ENCODE measurements at regions not wholly inside any gene's neighbourhood (a gene's known extent, or its start where the extent isn't known, plus 50 kb on each side); places are given as distances from the start of the nearest gene placed in this dataset.
A peak's percentile ranks its signal among the peaks of the same experiment; 100 is the strongest.

DNA sequence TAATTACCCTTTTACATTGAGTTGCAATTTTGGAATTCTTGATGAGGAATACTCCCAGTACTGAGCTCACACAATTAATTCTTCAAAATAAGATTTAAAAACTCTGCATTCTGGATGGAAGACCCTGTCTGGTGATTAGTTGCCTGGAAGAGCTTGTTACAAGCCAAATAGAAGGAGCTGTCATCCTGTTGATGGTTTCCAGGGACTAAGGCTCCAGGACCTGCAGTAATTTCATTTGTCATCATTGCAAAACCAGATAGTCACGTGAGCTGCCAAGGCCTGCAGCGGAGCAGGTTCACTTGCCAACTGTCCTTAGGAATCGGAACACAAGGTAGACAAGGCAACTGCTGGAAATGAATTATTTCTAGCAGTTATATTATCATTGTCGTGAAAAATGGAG, 597.7 kb downstream of the CCDC171 start:
- ATAC-seq: no peak
- DNase-seq: no peak
- intact Hi-C loops (cut with DNase I): no loop called here

DNA sequence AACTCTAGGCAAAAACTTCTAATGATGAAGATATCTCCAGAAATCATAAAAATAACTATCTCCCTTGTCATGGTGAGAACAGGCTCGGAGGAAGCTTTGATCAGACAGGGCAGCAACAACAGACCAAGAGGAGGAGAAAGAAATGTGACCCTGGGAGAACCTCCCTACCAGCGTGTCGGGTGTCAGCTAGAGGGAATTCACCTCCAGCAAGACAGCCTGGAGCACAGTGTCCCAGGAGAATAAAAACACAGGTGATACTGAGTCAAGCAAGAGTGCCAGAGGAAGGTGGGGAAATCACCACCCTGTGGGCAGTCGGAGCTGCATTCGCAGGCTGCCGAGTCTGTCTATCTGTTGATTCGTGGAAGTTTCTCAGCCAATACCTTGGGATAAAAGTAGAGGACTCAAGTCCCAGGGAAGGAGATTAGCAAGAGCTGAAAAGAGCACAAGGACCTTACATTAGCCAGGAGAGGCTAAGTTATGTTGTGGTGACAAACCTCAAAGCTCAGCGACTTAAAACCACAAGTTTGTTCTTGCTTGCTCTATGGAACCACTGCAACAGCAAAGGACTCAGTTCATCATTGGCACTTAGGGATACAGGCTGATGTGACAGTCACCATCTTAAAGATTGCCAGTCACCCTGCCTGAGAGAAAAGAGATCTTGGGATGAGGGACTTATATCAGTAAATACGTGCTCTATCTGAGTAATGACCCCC, 598.3 kb downstream of the CCDC171 start:
- intact Hi-C loops (cut with DNase I): no loop called here
- DNase-seq (no peak), ATAC-seq (no peak)

DNA sequence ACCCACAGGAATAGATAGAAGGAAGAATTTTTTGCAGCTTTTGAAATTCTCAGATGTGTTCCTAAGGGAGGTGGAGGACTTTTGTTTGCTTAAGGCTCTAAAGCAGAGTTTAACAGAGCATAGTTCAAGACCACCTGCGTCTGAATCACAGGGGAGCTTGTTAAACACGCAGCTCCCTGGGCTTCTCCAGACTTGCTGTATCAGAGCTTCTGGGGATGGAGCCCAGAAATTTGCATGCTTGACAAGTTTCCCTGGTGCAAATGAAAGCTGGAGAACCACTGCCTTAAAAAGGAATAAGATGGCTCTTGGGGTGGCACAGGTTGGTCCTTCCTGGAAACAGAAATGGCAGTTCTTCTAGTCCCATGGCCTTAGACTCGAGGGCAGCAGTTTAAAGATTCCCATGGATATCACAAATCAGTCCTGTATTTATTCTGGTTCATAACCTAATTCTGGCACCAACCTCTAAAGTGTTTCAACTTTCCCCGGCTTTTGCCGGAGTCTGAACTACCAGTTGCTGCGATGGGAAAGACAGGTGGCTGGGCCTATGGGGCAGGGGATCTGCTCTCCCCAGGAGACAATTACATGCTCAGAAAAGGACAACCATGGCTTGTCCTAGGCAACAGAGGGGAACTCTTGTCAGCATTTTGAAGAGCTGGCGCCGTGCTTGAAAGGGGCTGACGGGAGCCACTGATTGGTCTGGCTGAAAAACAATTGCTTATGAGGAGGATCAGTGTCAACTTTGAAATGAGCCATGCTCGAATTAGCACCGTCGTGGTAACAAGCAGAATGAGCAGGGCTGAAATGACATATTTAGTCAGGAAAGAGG, 599.6 kb downstream of the CCDC171 start:
- intact Hi-C loops (cut with DNase I): no loop called here
- ATAC-seq: no peak
- no peak for DNase-seq

DNA sequence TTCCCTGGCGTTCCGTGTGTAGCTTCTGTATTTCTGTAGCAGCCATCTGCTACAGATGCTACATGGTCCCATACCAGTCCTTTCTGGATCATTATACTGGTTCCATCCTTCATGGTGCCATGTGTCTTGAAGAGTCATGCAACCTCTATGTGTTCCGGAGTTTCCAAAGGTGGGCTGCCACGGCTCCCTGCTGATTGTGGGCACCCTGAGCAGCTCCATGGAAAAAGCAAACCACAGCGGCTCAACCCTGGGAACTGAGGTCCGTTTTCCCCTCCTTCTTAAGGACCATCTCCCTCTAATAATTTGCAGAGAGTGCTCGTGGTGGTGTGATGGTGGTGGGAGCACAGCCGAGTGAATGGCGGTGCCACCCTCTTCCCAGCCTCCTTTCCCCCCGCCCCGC, 600.4 kb downstream of the CCDC171 start:
- DNase-seq: no peak
- intact Hi-C loops (cut with DNase I): no loop called here
- ATAC-seq: no peak

DNA sequence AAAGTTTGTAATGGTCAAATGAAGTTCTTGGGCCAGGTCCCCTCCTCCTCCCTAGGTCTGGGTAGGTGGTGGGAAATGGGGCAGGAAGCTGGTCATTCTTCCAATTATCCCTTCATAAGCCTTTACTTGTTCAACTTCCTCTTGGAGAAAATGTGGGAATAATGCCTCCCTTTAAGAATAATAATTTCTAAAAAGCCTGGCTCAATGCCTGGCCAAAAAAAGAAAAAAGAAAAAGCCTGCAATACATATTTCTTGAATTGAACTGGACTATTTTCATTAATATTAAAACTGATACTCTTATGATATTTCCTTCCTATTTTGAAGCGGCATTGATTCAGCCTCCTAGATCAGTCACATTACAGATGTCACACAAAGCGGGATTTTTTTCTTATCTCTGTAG, 600.9 kb downstream of the CCDC171 start:
- no peak for ATAC-seq
- intact Hi-C loops (cut with DNase I): no loop called here

DNA sequence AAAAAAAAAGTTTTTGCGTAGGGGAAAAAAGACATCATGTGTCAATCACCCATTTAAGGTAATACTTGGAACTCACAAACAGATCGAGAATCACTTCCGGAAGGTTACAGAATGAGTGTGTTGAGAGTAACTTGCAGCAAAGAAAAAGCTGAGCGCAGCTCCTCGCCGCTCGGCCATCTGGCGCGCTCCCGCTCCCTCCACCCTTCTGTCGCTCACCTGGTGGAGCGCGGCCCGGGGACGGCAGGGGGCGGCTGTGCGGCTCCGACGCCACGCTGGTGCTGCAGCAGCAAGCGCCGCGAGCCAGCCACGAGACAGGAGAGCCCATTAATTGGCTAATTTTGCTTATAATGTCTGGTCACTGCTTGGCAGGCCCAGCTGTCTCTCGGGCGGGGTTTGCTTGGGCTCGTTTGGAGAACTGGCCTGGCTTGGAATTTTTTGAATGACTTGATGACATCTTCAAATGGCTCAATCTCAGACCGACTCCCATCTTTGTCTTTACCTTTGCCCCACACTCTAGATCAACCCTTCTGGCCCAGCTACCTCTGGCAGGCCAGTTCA, 601.8 kb downstream of the CCDC171 start:
- peak; percentile 47 to 69 for ATAC-seq
- intact Hi-C loops (cut with DNase I): no loop called here
- peak; percentile 45 for DNase-seq

More for the DNA sequence above, 600.9 kb downstream of the CCDC171 start:
- DNase-seq: no peak

DNA sequence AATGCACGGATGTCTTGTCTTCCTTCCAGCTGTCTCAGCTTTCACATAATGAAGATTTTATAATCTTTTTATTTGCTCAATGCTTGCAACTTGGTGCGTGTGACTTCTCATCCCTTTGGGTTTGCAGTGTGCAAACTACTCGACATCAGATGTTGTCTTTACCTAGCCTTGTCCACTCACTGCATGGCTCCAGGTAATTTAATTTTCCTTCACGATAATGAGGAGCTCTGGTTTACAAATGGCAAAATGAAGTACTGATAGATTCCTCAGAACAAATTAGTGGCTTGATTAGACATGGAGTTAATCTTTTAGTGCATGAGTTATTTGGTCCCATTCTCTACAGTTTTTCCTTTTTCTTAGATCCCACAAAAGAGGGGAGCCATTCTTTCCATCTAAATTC, 603.0 kb downstream of the CCDC171 start:
- ATAC-seq: no peak

DNA sequence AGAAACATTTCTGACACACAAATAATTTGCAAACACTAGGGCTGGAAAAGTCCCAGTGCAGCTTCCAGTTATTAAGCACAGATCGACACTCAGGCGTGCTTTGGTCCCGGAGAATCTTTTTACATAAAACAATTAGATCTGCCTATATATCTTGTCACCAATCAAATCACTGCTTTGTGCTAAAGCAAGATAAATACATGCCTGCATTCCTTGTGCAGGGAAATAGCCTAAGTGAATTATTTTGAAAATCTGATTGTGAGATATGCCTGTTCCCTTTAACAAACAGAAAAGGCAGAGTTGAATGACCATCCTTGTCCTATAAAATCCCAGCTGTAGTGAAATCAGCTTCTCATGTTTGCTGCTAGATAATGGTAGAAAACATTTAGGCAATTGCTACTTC, 604.4 kb downstream of the CCDC171 start:
- DNase-seq (no peak), ATAC-seq (no peak)
- intact Hi-C loops (cut with DNase I): no loop called here

More for the DNA sequence above, 603.0 kb downstream of the CCDC171 start:
- intact Hi-C loops (cut with DNase I): no loop called here
- DNase-seq: no peak

DNA sequence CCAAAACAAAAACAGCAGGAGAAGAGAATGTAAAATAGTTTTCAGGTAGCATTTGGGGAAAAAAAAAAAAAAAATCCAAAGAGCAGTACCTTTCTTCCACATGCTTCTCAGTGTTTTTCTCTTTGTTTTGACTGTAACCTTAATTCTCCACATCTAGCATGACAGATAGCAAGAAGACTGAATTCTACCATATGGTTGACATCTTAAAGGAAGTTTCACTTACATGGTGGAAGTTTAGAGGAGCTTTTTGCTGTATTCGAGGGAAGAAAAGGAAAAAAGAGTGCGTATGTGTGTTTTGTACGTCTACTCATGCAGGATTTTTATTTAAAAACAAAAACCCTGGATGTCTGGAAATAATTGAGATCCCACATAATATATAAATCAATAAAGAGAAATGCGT, 604.8 kb downstream of the CCDC171 start:
- DNase-seq (no peak), ATAC-seq (no peak)
- intact Hi-C loops (cut with DNase I): no loop called here

DNA sequence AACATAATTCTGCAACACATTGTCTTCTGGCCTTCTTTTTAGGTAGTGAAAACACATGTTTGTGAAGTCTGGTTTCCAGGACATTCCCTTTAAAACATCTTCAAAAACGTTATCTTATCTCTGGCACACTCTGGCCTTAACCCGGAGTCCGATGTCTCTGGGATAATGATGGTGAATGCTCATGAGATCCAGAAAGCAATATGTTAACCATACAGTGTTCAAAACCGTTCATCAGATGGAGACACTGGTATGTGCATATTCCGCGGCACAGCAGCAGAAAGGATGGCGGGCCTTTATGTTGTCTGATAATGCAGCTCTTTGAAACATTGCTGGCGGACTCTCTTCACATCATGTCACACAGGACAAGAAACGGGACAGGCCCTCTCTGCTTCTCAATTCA, 605.2 kb downstream of the CCDC171 start:
- DNase-seq: no peak
- no peak for ATAC-seq
- intact Hi-C loops (cut with DNase I): no loop called here

DNA sequence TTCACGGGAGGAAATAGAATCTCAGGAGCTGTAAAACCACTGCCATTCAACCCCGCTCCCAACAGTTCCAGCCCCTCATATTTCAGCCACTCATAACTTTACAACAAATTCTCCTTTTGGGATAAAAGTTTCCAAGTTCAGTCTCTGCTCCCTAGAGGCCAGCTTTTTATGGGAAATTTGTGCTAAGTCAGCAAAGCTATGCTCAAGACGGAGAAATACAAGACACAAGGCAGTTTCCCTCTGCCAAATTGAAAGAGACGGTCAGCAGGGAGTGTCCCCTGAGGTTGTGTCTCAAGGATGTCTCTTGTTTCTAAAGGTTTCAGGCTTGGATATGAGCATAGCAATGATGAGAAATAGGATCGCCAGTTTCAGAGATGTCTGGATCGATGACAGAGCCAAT, 608.6 kb downstream of the CCDC171 start:
- no peak for ATAC-seq
- DNase-seq: no peak
- intact Hi-C loops (cut with DNase I): no loop called here

DNA sequence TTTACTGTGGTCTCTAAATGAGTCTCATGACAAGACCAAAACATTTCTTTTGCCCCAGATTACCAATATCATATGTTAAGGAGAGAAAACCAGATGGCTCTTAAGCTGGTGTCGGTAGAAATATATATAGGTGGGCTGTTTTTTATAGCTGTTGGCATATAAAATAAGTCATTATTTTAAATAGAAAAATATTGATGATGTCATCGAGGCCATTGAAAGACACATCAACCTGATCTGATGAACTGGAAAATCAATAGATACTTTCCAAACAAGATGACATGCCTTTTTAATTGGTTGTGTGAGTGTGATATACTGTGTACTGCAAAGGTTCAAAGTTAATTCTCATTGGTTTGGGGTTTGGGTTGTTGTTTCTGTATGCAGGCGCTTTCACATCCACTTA, 617.3 kb downstream of the CCDC171 start:
- ATAC-seq (no peak), DNase-seq (no peak)
- intact Hi-C loops (cut with DNase I): no loop called here

DNA sequence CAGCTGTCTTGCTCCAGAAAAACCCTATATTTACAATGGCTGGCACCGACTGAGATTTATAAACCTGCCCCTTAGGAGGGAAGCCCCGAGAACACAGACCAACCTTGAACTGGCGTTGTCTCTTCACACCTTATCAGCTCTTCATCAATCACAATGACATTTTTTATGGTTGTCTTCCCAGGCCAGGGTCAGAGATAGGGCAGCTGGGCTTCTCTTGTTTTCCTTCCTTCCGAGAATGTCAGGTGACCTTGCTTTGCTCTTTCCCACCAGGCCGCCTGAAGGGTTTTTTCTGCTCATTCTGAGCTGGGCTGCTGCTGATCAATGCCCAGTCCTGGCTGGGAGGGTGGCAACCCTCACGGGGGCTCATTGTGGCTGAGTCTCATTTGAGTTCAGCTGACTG, 619.1 kb downstream of the CCDC171 start:
- no peak for DNase-seq
- ATAC-seq: no peak
- intact Hi-C loops (cut with DNase I): no loop called here

DNA sequence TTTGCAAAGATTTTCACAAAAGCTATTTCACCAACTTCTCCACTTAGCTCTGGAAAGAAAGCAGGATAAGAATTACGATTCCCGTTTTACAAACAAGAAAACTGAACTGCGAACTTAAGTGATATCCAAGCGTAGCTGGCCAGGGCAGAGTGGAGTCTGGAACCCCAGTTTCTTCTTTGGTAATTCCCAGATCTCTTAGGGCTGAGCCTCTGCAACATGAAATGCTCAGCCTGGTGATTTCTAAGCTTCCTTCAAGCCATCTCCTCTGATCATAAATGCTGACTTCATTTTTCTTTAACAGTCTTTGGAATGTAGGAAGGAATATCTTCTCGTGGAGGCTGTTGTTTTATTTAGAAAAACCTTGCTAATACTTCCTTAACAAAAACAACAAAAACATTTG, 620.0 kb downstream of the CCDC171 start:
- ATAC-seq: no peak
- intact Hi-C loops (cut with DNase I): no loop called here
- no peak for DNase-seq

DNA sequence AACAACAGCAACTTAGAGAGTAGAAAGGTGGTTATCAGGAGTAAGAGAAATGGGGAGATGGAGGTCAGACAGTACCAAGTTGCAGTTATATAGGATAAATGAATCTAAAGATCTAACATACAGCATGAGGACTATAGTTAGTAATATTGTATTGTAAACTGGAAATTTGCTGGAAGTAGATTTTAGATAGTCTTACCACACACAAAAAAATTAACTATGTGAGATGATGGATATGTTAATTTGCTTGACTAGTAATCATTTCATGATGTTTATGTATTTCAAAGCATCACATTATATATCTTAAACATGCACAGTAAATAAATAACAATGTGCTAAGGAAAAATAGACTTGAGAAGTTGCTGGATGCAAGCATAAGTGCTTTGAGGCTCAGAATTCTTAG, 622.1 kb downstream of the CCDC171 start:
- intact Hi-C loops (cut with DNase I): no loop called here
- DNase-seq: no peak

DNA sequence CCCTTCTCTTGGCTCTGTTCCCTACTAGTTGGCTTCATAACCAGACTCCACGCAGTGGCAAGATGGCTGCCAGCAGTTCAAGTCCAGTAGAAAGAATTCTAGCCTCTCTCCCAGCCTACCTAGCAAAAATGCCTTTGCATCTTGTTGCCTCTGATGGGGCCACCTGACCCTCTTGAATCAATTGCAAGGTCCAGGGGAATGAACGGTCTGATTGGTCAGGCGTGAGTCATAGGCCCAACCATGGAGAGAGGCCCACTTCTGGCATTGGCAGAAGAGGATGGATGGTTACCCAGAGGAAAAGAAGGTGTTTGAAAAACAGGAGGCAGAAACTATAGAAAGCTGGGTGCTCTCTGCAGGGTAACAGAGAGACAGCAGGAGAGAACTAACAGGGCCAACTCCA, 622.6 kb downstream of the CCDC171 start:
- no peak for ATAC-seq
- DNase-seq: no peak
- intact Hi-C loops (cut with DNase I): no loop called here

More for the DNA sequence above, 622.1 kb downstream of the CCDC171 start:
- no peak for ATAC-seq

DNA sequence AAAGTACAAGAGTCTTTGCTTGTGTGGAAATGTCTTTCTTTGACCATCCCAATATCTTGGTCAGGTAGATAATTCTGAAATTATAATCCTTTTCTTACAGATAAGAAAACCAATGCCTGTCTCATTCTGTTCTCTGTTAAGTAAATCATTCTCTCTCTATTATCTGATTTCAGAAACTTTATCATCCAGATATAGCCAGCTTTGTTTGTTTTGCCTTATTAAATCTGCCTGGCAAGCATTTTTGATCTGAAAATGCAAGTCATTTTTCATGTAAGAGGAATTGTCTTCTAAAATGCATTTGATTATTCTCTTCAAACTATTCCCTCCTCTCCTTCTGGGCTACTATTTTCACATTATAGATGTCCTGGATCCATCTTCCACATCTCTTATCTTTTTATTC, 625.5 kb downstream of the CCDC171 start:
- no peak for ATAC-seq
- intact Hi-C loops (cut with DNase I): no loop called here
- DNase-seq: no peak

DNA sequence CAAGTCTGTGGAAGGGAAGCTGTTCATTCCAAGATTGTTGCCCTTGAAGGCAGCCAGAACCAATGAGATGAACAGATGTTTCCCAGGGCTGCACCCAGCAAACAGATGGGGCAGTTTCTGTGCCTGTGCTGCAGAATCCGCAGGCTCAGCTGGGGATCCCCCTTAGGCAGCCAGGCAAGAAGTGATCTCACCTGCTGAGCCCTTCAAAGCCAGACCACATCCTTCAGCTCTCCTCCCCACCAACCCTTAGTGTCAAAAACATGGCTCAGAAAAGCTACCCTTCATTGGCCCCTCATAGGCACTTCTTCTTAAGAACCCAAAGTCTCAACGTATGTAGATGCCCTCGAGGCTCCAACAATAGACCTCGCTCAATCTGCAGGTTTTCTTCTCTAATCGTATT, 626.7 kb downstream of the CCDC171 start:
- intact Hi-C loops (cut with DNase I): no loop called here
- ATAC-seq (no peak), DNase-seq (no peak)

DNA sequence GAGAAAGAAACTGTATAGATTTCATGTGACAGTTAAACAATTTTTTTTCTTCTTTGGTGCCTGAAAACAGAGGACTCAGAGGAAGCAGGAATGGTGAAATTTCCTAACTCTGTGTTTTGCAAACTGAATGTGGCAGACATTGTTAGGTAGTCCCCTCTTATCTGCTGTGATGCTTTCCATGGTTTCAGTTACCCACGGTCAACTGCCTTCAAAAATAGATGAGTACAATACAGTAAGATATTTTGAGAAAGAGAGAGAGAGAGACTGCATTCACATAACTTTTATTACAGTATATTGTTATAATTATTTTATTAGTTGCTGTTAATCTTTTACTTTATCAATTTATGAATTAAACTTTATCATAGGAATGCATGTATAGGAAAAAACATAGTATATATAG, 627.2 kb downstream of the CCDC171 start:
- no peak for DNase-seq
- intact Hi-C loops (cut with DNase I): loop anchor here in 1 of 2 donors (10.0 kb wide), 1 partner anchor 305 kb away; no protein-coding TSS in a partner anchor
- no peak for ATAC-seq

DNA sequence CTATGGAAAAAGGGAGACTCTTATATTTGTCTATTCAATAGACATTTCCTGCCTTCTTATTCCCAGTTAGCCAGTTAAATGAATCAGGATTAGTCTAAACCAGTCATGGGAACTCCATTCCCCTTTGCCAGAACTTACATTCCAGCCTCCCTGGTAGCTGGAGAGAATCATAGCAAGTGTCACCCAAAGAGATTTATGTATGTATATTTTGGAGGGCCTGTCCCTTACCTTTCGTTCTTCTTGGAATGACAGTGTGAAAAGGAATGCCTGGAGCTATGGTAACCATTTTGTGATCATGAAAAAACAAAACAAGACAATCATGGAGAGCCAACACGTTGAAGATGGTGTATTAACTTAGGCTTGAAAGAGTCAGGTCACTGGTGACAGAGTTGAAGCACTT, 627.7 kb downstream of the CCDC171 start:
- DNase-seq: no peak
- no peak for ATAC-seq
- intact Hi-C loops (cut with DNase I): loop anchor here in 1 of 2 donors (10.0 kb wide), 1 partner anchor 306 kb away; no protein-coding TSS in a partner anchor
